ENCODE measurements at regions not wholly inside any gene's neighbourhood (a gene's known extent, or its start where the extent isn't known, plus 50 kb on each side); places are given as distances from the start of the nearest gene placed in this dataset.

- in situ Hi-C loops (cut with MboI; ENCODE audit: low sequenced_read_pairs), result no loop called here
These were observed 289.1 kb downstream of the ZNF516 start for GRCh38 chr18:76205906-76206305.

DNA sequence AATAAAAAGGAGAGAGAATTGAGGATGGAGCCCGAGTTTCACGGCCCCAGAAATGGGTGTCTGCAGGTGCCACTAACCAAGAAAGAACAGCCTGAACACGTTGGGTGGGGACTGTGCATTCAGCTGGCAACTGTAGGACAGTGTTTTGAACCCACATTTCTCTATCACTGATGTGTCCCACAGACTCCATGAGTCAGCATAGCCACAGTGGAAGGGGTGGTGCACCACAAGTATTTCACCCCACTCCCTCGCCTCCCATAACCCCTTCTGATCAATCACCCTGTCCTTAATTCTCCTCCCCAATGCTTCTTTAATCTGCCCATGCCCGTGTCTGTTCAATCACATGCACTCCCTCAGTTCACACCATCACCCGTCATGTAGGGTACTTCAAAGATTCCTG, 291.5 kb downstream of the ZNF516 start:
- in situ Hi-C loops (cut with MboI; ENCODE audit: low sequenced_read_pairs), result no loop called here

DNA sequence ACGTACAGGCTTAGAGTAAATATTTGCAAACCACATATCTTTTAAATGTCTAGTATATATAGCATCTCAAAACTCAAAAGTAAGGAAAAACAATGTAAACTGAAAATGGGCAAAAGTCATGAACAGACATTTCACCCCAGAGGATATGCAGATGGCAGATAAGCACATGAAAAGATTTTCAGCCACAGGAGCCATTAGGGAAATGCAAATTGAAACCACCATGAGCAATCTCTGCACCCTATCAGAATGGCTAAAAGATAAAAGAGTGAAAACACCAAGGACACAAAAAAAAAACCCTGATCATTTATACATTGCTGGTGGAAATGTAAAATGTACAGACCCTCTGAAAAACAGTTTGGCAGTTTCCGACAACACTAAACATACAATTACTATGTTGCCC, 292.7 kb downstream of the ZNF516 start:
- in situ Hi-C loops (cut with MboI; ENCODE audit: low sequenced_read_pairs), result no loop called here

GRCh38 chr18:76195601-76196000, 299.4 kb downstream of the ZNF516 start:
- in situ Hi-C loops (cut with MboI; ENCODE audit: low sequenced_read_pairs), result no loop called here

DNA sequence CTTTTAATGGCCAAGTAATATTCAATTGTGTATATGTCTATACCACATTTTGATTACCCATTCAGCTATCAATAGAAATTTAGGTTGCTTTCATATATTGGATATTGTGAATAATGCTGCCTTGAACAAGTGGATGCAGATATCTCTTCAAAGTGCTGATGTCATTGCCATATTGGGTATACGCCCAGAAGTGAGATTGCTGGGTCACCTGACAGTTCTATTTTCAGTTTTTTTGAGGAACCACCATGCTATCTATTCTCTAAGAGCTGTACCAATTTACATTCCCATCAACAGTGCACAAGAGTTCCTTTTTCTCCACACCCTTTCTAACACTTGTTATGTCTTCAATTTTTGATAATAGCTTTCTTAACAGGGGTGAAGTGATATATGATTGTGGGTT, 306.9 kb downstream of the ZNF516 start:
- in situ Hi-C loops (cut with MboI; ENCODE audit: low sequenced_read_pairs), result no loop called here

GRCh38 chr18:76179257-76179656, 315.8 kb downstream of the ZNF516 start:
- in situ Hi-C loops (cut with MboI; ENCODE audit: low sequenced_read_pairs), result no loop called here

DNA sequence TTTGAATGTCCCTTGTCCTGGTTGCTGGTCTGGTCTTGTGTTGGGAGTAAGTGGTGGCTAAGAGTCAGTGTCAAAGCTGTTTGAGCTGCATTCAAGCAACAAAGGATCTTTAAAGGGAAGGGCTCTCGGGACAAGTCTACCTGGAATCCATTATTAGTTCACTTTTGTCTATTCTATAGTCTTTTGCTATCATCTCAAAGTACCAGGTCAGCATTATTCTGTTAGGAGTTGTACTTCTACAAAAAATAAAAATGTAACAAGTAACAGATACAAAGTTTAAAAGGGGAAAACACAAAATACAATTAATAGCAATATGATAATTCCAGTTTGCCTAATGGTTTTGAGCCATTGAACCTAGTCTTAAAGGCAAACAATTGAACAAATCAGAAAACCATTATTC, 317.9 kb downstream of the ZNF516 start:
- in situ Hi-C loops (cut with MboI; ENCODE audit: low sequenced_read_pairs), result no loop called here

GRCh38 chr18:76174451-76174850, 320.6 kb downstream of the ZNF516 start:
- in situ Hi-C loops (cut with MboI; ENCODE audit: low sequenced_read_pairs), result no loop called here

GRCh38 chr18:76169733-76170132, 325.3 kb downstream of the ZNF516 start:
- in situ Hi-C loops (cut with MboI; ENCODE audit: low sequenced_read_pairs), result no loop called here

- in situ Hi-C loops (cut with MboI; ENCODE audit: low sequenced_read_pairs), result no loop called here
These were observed 327.0 kb downstream of the ZNF516 start for GRCh38 chr18:76167845-76168621.

DNA sequence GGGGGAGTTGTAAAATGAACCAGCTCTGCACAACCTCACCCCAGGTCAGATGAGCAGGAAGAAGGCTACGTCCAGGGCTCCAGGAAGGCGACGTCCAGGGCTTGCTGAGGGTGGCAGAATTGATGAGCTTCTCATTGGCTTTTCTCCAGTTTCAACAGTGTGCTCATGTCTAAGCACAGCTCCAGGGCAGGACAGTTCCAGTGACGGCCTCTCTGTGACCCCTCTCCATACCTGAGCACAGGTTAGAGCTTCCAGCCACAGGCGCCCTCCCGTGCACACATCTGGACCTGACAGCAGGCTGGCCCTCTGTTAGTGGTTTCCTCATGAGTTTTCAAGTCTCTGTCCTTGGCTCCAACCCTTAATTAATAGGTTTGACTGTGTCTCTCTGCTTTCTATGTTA, 327.6 kb downstream of the ZNF516 start:
- in situ Hi-C loops (cut with MboI; ENCODE audit: low sequenced_read_pairs), result no loop called here

GRCh38 chr18:76162886-76163285, 332.2 kb downstream of the ZNF516 start:
- in situ Hi-C loops (cut with MboI; ENCODE audit: low sequenced_read_pairs), result no loop called here

DNA sequence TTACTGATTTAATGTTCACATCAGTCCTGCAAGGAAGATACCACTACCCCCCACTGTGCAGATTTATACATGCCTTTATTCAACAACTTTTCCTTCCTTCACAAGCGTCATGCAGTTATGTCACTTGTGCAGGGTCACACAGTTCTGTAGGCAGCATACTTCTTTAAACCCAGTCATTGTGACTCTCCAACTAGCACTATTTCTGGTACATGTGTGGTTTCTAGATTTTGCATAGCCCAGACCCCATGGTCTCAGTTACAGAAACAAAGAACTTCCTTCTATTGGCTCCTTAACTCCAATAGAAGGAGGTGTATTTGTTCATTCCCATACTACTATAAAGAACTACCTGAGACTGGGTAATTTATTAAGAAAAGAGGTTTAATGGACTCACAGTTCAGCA, 333.1 kb downstream of the ZNF516 start:
- in situ Hi-C loops (cut with MboI; ENCODE audit: low sequenced_read_pairs), result no loop called here

- in situ Hi-C loops (cut with MboI; ENCODE audit: low sequenced_read_pairs), result no loop called here
These were observed 341.4 kb downstream of the ZNF516 start for GRCh38 chr18:76153691-76154090.

GRCh38 chr18:76149734-76150133, 345.3 kb downstream of the ZNF516 start:
- in situ Hi-C loops (cut with MboI; ENCODE audit: low sequenced_read_pairs), result no loop called here

- in situ Hi-C loops (cut with MboI; ENCODE audit: low sequenced_read_pairs), result no loop called here
These were observed 345.8 kb downstream of the ZNF516 start for GRCh38 chr18:76149284-76149683.

GRCh38 chr18:76145521-76146376, 349.3 kb downstream of the ZNF516 start:
- in situ Hi-C loops (cut with MboI; ENCODE audit: low sequenced_read_pairs), result no loop called here

DNA sequence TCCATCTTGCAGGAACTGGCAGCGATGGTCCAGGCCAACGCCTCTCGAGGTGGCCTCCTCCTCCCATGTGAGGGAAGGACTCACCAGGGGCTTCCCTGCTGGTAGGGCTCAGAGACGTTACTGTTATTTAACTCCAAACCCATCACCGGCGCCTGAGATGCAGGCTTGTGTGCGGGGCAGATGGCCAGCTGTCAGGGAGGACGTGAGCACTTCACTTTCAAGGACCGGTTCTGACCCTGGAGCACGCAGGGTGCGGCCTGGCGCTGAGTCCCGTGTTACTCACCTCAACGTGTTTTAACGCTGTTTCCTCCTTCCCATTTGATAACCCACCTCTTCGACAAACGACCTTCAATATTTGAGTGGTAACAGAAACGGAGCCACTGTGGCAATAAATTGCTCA, 350.2 kb downstream of the ZNF516 start:
- in situ Hi-C loops (cut with MboI; ENCODE audit: low sequenced_read_pairs), result no loop called here

- in situ Hi-C loops (cut with MboI; ENCODE audit: low sequenced_read_pairs), result no loop called here
These were observed 352.4 kb downstream of the ZNF516 start for GRCh38 chr18:76142611-76143010.

DNA sequence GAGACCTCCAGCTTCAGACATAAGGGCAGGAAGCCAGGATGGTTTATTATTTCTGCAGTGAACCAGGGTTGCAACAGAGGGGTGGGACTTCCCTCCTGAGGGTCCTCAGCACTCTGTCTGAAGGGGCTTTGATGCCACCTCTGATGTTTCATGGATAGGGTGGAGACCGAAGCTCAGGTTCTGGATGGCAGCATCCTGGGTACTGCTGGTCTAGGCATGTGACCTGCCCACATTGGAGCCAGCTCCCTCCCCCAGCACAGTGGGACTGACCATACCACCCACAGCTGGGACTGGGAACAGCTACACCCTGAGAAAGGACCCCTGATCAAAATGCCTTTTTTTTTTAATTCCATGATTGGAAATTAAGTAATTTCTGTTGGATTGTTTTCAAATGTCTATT, 355.2 kb downstream of the ZNF516 start:
- in situ Hi-C loops (cut with MboI; ENCODE audit: low sequenced_read_pairs), result no loop called here

DNA sequence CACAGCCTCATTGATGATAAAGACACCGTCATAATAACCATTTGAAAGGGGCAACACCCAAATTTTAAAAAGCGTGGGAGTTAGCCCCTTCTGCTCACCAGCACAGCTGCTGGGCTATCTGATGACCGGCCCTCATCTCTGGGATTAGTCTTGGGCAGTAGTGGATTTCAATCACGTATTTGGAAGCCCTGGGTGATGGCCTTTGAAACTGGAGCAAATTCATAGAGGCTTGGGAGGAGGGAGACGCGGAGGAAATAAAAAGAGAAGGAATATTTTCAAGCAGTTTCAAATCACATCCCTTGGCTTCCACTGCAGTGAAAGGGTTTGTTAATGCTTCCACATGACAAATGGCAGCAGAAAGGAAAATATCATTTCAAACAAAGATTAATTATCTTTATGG, 357.8 kb downstream of the ZNF516 start:
- in situ Hi-C loops (cut with MboI; ENCODE audit: low sequenced_read_pairs), result no loop called here

GRCh38 chr18:76136701-76137100, 358.3 kb downstream of the ZNF516 start:
- in situ Hi-C loops (cut with MboI; ENCODE audit: low sequenced_read_pairs), result no loop called here

All from HL-60/S4 treated with retinoic acid at 250 ng/mL for 4 days and 3 days (cell line).